Stimulated activated CD4-positive, alpha-beta T cell treated with anti-CD3 and anti-CD28 coated beads, TNF-alpha, amount 100 ng/mL, for 1 hour (primary cell): ENCODE measurements at regions not wholly inside any gene's neighbourhood (a gene's known extent, or its start where the extent isn't known, plus 50 kb on each side); places are given as distances from the start of the nearest gene placed in this dataset.
A peak's percentile ranks its signal among the peaks of the same experiment; 100 is the strongest.
"Not testable (repeated sequence)": the region's sequence is repeated elsewhere in the genome, so short reads cannot be mapped to it uniquely, and the experiment has no call there.

Experiments used
- DNase-seq, 3 donors: peaks; one replicate each; pipeline ENCODE4 v3.0.0-alpha.2; 2020; ENCODE audit warnings: low read depth in 3 of 3, low spot score in 1 of 3

DNA sequence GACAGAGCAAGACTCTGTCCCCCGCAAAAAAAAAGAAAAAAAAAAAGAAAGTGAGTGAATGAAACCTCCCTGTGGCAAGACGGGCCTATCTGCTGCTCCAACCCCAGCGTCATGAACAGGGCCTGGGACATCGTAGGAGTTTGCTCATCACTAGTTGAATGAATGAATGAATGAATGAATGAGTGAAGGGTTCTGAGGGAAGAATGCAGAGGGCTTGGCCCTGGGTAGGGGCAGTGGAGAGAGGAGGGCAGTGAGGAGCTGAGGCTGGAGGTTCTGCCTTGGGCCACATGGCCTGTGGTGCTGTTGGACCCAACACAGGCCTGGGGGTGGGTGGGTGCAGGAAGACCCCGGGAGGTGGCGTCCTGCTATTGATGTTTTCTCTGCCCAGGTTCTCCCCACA lies 125.5 kb upstream of the CIBAR2 start:
- DNase-seq, result no peak

DNA sequence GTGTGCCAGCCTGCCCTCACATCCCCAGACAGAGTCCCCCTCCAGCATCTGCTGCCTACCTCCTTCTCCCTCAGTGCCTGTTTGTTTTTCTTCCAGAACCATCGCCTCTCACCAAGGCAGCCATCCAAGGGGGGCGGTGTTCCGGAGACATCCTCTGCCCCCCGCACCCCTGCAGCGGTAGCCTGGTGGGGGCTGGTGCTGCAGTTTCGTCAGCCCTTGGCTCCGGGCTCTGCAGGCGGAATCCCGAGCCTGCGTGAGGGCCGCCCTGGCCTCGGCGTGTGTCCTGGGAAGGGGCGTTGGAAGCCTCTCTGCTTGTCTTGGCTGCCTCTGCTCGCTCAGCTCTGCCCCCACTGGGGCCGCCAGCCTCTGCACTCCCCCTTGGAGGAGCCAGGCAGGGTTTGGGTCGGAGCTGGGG lies 126.0 kb upstream of the CIBAR2 start:
- no peak for DNase-seq

DNA sequence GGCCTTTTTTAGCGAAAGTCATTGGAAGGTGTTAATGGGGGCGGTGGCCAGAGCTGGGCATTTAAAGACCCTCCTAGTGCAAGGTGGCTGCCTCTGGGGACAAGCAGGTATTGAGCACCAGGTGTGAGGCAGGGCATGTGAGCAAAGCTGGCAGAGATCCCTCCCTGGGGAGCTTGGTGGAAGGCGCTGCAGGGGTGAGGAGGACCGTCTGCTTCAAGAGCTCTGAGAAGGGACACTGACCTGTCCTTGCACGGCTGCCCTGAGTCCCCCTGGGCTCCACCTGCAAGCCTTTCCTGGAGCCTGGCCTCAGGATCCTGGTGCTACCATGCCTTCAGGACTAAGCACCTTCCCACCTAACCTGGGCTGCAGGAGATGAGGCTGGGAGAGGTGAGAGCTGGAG lies 127.0 kb upstream of the CIBAR2 start:
- no peak for DNase-seq

DNA sequence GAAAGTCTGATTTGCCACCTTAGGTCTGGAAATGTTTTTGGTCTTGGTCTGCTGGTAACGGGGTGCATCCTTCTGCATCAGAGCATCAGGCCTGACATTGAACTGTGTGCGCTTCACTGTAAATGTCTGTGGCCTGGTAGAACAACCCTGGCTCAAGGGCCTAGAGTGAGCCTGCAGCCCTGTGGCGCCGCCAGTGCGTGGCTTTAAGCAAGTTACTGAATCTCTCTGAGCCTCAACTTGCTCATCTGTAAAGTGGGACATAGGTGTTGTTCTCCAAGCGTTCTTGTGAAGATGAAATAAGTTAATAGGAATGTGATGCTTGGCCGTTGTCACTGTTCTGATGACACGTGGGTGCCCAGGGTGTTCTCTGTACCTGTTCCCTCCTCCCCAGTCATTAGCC lies 127.6 kb upstream of the CIBAR2 start:
- no peak for DNase-seq

DNA sequence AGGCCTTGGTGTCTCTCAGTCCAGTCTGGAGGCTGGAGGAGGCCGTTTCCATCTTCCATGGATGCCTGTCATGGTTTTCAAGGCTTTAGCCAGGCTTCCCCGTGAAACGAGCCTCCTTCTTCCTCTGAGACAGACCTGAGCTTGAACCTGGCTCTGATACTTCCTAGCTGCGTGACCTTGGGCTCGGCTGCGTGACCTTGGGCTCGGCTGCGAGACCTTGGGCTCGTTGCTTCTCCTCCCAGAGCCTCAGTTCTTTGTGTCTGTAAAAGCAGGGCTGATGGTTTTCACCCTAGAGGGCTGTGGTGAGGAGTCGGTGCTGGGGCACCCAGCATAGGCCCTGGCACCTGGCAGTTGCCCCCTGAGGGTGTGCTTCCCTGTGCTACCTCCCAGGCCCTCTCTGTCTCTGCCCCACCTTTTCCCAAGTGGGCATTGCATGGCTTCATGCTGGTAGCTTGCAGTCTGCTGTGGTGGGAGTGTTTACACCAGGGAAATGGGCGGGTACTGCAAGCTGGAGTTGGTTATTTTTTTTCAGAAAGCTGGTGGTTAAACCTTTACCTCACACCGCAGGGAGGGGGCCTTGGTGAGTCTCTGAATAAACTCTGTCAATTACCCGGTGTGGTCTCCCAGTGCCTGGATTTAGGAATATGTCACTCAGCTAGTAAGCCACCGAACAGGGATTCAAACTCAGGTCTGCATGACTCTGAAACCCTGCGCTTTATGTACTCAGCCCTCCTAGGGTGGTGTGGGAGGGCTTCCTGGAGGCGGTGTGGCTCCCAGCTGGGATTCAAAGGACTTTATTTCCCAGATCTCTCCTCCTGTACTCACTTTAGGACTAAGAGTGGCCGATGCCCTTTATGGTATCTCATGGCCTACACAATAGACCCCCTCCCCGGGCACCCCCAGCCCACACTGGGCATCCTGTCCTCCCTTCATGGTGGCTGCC lies 129.0 kb upstream of the CIBAR2 start:
- no peak for DNase-seq

DNA sequence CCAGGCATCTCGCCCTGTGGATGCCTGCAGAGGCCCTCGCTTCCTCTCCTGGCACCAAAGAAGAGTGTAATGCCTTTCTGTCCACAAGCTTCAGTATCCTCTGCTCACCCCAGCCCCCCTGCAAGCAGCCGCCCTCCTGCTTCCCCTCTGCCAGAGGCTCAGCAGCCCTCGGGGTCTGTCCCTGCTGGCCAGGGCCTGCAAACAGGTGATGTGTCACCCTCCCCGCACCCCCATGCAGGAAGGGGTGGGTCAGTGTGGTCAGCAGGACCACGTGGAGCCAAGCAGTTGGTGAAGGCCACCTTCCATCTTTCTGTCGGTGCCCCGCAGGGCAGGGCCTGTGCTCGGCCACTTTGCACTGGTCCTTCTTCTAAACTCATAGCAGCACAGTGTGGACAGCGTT lies 129.9 kb upstream of the CIBAR2 start:
- DNase-seq, result no peak

DNA sequence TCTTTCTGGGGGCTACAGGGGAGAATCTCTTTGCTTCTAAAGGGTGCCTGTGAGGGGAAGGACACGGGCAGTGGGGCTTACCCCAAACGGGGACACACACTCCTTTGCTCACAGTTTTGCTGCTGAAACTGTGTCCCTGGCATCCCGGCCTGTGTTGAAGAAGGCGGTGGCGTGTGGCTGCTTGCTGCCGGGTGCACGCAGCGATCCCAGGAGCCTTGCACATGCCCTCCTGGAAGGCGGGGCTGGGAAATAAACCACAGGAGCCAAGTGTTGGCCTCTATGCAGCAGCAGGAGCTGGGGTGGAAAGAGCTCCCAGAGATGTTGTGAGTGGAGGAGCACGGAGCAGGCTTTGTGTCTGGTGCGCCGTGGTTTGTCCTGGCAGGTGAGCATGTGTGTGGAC lies 131.0 kb upstream of the CIBAR2 start:
- DNase-seq, result no peak

DNA sequence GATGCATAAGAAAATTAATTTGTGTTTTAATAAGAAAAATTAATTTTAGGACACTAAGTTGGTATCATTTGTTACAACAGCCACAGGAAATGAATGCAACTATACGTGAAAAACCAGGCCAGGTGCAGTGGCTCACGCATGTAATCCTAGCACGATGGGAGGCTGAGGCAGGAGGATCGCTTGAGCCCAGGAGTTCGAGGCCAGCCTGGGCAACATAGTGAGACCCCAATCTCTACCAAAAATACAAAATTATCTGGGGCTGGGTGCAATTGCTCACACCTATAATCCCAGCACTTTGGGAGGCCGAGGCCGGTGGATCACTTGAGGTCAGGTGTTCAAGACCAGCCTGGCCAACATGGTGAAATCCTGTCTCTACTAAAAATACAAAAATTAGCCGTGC lies 132.2 kb upstream of the CIBAR2 start:
- DNase-seq, result not testable (repeated sequence)

DNA sequence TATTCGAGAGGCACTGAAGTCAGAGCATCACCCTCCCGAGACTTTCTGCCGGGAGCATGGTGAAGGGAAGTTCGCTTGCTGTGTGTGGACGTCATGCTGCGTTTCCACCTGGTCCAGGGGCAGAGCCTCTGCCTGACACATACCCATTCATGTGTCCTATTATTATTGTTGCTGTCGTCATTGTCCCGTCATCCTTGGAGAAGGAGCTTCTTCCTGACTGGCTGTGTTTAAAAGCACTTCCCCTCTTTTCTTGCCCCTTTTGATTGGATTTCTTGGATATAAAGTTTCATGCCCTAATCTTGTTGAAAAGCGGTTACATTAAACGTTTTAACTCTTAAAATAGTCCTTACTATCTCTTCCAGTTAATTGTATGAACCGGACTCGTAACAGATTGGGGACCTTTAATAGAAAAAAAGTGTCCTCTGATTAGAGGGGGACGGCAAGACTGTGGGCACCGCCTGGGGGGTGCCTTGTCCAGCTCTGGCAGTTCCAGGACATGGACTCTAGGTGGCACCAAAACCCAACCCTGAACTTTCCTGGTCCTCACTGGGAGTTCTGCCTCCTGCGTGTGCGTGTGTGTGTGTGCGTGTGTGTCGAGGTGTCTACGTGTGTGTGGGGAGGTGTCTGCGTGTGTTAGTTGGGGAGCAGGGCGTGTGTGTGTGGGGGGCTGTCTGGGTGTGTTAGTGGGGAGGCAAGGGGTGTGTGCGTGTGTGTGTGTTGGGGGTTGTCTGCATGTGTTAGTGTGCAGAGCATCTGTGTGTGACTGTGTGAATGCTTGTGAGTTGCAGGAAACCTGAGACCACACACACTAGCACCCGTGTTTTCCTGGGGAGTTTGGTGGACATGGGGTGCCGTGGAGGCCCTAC lies 133.3 kb upstream of the CIBAR2 start:
- DNase-seq, result peak in 1 of 3 donors; percentile 12

DNA sequence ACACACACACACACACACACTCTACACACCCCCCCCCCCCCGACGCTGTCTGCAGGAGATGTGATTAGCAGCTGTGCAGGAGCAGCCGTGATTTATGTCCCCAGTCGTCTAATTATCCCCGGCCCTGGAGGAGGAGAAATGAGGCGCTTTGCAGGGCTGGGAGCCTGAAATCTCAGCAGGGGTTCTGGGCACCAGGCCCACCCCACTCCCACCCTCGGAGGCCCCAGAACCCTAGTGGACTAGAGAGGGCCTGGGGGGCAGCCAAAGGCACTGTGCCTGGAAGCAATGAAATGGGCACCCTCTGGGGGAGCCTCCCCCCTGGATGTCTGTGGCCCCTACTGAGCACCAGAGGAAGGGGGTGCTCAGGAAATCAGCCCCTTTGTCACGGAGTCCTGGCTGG lies 134.2 kb upstream of the CIBAR2 start:
- no peak for DNase-seq

DNA sequence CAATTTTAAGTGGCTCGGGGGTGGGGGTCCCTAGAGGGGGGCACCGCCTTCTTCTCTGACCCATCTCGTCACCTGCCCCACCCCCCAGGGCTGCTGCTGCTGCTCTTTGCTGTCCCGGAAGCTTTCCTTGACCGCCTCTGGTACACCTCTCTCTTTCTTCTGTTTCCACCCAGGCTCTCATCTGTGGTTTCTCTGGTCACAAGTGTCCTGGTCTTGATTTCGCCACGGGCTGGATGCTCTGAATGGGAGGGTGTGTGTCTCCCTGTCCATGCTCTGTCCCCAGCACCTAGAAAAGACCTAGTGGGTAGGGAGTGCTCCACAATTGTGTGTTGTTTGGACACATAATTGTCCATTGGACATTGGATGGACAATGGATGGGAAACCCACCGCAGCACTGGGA lies 134.7 kb upstream of the CIBAR2 start:
- DNase-seq, result no peak

DNA sequence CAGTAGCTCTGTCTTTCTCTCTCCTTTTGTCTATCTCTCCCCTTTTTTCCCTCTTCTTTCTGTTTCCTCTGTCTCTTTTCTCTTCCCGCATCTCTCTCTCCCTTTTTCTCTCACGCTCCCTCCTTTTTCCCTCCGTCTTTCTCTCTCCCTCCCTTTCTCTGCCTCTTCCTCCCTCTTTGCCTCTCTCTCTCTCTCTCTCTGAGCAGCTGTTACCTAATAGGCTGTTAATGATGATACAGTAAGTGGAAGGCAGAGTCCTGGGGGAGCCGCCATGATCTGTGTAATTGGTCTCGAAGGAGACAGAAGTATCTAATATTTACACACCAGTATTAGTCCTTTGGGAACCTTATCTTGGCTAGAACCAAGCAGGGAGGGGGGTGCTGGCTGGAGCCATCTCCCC lies 136.1 kb upstream of the CIBAR2 start:
- DNase-seq, result no peak

DNA sequence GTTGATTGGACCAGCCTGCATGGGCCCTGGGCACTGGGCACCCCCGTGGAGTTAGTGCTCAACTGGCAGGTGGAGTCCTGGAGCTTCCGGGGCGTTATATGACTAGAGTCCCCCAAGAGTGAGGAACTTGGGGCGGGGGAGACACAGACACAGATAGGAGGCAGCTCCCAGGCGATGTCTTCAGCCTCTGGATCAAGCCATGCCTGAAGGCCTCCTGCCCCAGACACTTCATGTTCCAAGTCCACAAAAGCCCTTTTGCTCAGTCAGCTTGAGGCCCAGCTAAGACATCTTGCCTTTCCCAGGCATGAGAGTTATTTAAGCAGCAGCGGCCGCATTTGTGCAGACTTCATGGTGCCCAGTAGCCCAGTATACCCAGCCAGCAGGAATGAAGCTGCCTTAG lies 136.6 kb upstream of the CIBAR2 start:
- no peak for DNase-seq

DNA sequence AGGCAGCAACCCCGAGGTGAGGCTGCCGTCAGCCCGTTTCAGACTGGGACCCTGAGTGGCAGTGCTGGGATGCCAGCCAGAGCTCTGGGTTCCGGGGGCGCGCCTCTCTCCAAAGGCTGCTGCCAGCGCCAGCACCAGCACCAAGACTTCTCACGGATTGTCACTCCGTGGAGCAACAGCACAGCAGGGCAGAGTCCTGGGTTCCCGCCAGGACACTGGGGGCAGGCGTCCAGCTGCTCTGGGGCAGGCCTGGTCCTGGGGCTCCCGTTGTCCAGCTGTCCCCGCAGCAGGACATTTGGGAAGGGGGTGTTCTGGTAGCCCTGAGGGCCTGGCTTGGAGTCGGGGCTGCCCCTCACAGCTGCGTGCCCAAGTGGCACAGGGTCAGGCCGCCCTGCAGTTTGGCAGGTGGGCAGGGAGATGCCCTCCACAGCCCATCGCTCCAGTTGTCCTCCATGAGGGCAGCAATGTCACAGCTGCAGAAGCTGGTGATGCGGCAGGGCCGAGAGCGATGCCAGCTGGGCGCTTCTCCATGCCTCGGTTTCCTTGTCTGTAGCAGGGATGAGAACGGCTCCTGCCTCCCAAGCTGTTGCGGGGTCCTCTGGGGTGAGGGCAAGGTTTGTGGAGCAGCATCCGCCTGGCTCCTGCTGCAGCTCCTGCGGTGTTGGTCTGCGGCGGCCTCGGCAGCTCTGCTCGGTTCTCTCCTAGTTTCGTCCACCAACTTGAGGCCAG lies 137.3 kb upstream of the CIBAR2 start:
- no peak for DNase-seq

DNA sequence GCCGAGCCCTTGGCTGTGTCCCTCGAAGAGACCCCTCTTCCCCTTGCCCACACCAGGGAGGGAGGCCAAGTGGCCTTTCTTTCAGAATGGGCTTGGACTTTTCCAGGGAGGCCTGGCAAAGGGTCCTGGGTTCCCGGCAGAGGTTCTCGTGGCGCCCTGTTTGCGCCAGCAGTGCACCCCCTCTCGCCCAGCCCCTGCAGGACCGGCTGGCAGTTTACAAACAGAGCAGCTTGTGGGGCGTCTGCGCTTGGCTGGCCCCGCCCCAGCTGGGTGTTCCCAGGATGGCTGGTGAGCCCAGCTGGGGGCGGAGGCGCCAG lies 137.8 kb upstream of the CIBAR2 start:
- DNase-seq, result no peak

DNA sequence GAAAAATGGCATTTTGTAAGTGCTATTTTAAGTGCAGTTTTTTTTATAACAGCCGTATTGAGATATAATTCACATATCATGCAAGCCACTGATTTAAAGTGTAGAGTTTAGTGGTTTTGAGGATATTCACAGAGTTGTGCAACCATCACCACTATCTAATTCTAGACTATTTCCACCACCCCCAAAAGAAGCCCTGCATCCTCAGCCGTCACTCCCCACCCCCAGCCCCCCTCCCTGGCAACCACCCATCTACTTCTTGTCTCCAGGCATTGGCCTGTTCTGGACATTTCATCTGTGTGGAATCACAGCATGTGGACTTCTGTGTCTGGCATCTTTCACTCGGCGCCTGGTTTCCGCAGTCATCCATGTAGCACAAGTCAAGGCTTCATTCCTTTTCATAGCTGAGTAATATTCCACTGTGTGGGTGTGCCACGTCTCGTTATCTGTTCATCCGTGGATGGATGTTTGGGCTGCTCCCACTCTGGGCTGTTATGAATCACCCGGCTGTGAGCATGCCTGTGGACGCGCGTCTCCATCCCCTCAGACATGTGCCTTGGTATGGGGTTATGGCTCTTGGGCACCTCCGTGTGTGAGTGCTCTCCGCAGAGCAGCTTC lies 138.4 kb upstream of the CIBAR2 start:
- no peak for DNase-seq

DNA sequence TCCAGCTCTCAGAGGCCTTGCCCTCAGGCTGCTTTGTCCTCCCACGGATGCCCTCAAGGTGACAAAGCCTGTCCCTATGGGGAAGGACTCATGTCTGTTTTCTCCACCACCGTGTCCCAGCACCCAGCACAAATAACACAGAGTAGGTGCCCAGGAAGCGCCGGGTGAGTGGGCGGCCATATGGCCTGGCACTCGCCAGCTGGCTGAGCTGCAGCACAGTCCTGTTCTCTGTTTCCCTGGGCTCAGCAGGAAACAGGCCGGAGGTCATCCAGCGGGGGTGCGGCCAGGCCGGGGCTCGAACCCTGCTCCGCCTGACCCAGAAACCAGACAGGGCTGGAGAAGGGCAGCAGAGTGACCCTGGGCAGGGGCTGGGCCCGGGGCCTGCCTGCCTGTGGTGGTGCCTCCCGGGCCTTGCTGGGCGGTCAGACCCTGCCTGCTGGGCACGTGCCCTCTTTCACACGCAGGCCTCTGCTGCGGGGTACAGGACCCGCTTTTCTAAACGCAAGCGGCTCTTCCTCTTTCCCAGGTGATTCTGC lies 139.0 kb upstream of the CIBAR2 start:
- DNase-seq, result no peak

DNA sequence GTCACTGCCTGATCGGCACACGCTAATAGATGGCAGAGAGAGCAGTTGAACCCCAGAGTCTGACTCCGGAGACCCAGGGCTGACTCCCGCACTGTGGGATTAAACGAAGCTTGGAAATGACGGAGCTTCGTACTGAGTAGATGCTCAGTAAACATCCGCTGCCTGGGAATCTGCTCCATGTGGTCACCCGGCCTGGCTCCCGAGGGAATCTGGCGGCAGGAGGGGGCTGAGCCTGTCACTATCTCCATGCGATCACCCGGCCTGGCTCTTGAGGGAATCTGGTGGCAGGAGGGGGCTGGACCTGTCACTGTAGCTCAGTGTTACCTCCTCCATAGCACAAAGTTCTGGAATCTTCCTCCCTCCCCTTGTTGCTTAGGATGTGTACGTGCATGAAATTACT lies 139.7 kb upstream of the CIBAR2 start:
- DNase-seq, result no peak

DNA sequence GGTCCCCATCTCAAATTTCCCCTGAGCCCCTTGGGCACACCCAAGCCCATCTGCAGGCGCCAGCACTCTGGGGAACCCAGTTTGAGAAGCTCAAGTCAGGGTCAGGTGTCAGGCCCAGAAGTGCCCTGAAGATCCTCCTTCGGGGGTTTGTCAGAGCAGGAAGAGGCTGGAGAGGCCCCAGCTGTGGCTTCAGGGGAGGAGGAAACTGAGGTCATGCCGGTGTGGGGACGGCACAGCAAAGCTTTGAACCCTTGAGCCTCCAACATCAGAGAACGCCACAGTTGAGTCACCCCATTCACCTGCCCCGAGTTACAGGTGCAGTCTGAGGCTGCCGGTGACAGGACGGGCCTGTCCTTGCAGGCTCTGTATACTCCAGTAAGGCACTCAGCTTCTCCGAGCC lies 140.2 kb upstream of the CIBAR2 start:
- no peak for DNase-seq

DNA sequence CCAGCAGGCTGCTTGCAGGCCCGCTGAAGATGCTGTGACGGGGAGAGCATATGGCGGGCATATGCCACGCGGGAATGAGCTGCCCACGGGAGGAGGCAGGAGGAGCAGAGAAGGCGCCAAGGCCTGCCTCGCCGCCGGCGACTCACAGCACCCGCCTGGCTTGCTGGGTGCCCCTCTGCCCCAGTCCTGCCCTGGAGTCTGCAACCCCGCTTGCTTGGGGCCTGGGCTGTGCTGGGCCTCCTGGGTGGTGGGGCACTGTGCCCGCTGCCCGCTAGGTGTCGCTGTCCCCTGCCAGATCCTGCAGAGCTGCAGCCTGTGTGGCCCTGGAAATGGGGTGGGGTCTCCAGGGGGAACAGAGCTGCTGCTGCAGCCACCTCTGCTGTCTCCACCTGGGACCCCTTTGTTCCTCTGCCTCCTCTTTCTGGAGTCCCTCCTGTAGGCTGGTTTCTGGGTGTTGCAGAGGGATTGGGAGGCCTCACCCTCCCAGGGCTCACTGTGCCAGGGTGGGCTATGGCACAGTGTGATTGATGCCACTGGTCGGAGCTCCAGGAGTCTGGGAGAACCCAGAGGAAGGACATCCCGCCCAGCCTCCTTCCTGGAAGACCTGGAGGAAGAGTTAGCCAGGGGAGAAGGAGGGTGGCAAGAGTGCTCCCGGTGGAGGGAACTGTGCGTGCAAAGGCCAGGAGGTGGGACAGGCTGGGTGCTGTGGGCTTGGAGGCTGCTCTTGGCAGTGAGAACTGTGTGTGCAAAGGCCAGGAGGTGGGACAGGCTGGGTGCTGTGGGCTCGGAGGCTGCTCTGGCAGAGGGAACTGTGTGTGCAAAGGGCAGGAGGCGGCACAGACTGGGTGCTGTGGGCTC lies 141.0 kb upstream of the CIBAR2 start:
- DNase-seq, result peak; percentile 11 to 61 (median 24)
